ENCODE measurements at regions not wholly inside any gene's neighbourhood (a gene's known extent, or its start where the extent isn't known, plus 50 kb on each side); places are given as distances from the start of the nearest gene placed in this dataset.

- no peak overlapping the region for H3K4me3 ChIP-seq (ENCODE audit: low read depth, low read length)
- DNase-seq (ENCODE audit: low read depth), result no peak
- TF ChIP-seq, protein P1, sequence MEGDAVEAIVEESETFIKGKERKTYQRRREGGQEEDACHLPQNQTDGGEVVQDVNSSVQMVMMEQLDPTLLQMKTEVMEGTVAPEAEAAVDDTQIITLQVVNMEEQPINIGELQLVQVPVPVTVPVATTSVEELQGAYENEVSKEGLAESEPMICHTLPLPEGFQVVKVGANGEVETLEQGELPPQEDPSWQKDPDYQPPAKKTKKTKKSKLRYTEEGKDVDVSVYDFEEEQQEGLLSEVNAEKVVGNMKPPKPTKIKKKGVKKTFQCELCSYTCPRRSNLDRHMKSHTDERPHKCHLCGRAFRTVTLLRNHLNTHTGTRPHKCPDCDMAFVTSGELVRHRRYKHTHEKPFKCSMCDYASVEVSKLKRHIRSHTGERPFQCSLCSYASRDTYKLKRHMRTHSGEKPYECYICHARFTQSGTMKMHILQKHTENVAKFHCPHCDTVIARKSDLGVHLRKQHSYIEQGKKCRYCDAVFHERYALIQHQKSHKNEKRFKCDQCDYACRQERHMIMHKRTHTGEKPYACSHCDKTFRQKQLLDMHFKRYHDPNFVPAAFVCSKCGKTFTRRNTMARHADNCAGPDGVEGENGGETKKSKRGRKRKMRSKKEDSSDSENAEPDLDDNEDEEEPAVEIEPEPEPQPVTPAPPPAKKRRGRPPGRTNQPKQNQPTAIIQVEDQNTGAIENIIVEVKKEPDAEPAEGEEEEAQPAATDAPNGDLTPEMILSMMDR (IDR thresholded peaks at IDR 0.05; ENCODE audit: low read depth, low read length, missing control alignments), result no peak
Observed at GRCh38 chr1:5151511-5151910, 497.1 kb downstream of the AJAP1 start.

DNA sequence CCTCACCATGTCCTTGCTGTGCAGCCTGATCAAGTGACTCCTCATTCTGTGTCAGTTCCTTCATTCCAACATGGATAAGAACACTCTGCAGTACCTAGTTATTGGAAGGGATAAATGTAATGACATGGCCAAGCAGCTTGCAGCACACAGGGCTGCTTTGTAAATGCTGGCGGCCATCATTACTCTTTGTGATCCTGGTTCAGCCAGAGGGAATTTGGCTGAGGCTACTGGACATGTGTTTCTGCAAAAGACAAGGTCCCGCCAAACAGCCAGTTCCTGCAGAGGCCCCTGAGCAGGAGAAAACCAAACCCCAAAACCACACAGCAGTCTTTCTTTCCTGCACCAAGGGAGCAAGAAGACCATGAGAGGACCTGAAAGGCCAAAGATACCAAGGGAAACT is 495.8 kb downstream of the AJAP1 start:
- no peak overlapping the region for H3K4me3 ChIP-seq (ENCODE audit: low read depth, low read length)
- TF ChIP-seq, protein P1 (IDR thresholded peaks at IDR 0.05; ENCODE audit: low read depth, low read length, missing control alignments), result no peak

DNA sequence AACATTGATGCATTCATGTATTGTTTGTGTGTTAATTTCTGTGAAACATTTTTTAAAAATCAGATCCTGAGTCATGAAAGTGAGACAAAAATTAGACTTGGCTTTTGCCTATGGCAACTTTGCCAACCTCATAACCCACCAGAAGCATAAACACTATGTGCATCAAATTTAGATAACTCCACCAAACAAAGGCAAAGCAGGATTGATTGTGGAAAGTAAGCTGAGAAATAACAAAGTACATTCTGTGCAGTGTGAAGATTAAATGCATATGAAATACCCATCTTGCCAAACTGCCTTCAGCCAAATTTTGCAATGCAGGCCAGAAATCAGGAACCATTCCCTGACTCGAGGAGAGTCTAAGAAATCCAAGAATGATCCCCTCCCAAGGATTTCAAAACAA is 493.4 kb downstream of the AJAP1 start:
- no peak overlapping the region for H3K4me3 ChIP-seq (ENCODE audit: low read depth, low read length)
- TF ChIP-seq, protein P1 (IDR thresholded peaks at IDR 0.05; ENCODE audit: low read depth, low read length, missing control alignments), result no peak
- no peak for DNase-seq (ENCODE audit: low read depth)

More for the DNA sequence above, 495.8 kb downstream of the AJAP1 start:
- no peak for DNase-seq (ENCODE audit: low read depth)

DNA sequence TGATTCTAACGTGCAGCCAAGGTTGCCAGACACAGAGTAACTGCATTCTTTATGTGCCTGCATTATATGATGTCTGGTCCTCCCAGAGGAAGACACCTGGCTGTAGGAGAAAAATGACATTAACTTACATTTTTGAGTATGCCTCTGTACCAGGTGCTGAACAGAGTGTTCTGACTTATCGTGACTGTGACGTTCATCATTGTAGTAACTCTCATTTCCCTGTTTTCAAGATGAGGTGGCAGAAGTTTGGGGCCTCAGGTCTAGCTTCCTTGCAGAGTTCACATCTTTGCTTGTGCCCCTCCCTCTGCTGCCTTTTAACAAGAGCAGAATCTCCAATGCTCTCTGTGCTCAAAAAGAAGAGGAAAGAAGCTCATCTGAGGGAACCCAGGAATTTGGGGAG is 488.0 kb downstream of the AJAP1 start:
- DNase-seq (ENCODE audit: low read depth), result no peak
- TF ChIP-seq, protein P1 (IDR thresholded peaks at IDR 0.05; ENCODE audit: low read depth, low read length, missing control alignments), result no peak

DNA sequence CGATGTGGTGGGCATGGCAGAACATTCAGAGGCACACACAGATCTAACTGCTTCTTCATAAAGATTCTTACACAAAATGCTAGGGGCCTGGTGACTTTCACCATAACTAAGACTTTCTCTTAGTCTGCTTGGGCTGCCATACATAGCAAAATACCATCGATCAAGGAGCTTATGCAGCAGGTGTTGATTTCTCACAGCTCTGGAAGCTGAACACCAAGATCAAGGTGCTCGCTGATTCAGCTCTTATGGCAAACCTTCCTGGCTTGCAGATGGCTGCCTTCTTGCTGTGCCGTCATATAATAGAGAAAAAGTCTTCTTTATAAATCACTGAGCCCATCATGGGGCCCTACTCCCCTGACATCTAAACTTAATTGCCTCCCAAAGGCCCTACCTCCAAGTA is 487.3 kb downstream of the AJAP1 start:
- TF ChIP-seq, protein P1 (IDR thresholded peaks at IDR 0.05; ENCODE audit: low read depth, low read length, missing control alignments), result no peak
- no peak for DNase-seq (ENCODE audit: low read depth)
- no peak overlapping the region for H3K4me3 ChIP-seq (ENCODE audit: low read depth, low read length)

More for the DNA sequence above, 488.0 kb downstream of the AJAP1 start:
- H3K4me3 ChIP-seq (ENCODE audit: low read depth, low read length), result no peak overlapping the region

GRCh38 chr1:5140962-5141361 is 486.6 kb downstream of the AJAP1 start:
- TF ChIP-seq, protein P1 (IDR thresholded peaks at IDR 0.05; ENCODE audit: low read depth, low read length, missing control alignments), result no peak
- DNase-seq (ENCODE audit: low read depth), result no peak
- H3K4me3 ChIP-seq (ENCODE audit: low read depth, low read length), result no peak overlapping the region

DNA sequence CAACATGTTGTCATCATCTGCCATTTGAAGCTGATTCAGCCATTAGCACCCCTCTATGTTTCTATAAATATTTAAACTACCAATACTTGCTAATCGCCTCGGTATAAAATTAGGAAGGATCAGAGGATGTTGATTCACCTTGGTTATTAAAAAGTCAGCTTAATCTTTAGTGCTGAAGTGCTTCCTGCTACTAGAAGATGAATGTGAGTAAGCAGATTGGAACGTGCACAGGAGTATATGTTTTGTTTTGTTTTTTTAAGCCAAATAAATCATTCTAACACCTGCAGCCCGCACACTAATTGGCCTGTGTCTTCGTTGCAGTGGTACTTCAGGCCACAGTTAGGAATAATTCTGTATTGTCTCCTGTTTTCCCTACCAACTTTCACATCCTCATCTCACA is 485.7 kb downstream of the AJAP1 start:
- no peak overlapping the region for H3K4me3 ChIP-seq (ENCODE audit: low read depth, low read length)
- no peak for DNase-seq (ENCODE audit: low read depth)
- TF ChIP-seq, protein P1 (IDR thresholded peaks at IDR 0.05; ENCODE audit: low read depth, low read length, missing control alignments), result no peak

Data from GM12864 (cell line).